ENCODE measurements at regions not wholly inside any gene's neighbourhood (a gene's known extent, or its start where the extent isn't known, plus 50 kb on each side); places are given as distances from the start of the nearest gene placed in this dataset.

DNA sequence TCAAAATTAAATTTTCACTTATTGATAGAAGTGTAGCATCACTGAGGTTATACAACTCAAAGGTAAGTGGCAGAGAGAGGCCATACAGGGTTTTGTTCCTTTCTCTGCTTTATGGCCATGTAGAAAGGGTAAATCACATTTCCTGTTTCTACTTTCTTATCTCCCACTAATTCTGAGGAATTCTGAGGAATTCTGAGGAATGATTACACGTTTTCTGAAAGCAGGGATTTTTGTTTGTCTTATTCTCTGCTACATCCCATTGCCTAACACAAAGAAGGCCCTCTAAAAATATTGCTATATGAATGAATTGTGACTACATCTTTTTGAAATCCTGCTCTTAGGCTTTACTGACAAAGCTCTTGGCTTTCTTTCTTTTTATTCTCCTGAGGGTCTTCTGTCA, 516.9 kb upstream of the ZNF608 start:
- no peak for DNase-seq

DNA sequence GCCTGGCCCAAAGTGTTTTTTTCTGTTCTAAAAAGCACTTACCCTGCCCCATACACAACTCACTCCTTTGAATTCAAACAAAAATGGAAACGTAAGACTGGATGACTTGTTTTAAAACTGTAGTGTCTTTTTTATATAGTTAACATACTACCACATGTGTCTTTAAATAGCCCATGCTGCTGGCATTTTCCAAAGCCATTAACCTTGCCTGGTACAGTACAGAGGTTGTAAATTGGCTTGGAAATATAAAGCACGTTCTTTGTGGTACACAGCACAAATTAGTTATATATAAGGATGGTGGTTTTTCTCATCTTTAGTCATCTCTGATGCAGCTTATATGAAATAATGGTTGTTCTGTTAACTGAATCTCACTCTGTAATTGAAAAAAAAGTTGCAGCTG, 519.7 kb upstream of the ZNF608 start:
- DNase-seq = no peak

DNA sequence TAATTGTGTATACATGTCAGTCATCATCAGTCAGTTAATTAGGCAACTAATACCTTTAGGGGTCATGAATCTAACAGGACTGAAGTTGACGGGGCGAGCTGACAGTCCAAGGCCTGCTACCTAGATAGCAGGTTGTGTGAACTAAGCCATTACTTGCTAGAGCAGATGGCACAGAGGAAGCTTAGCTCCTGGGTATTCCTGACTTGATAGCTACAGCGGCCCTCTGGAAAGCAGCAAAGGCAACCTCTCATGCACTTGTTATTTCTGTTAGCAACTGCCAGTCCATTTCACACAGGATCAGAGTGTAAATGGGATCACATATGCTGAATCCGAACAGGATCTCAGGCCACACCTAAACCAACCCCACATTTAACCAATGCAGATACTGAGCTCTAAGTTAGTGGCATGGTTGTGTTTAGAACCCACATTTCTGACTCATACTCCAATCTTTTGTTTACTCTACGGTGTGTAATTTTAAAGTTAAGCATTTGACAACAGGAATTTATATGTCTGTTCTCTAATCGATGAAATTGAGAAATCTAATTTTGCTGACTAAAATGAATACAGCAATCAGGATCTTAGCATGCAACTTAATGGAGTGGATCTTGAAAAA, 521.3 kb upstream of the ZNF608 start:
- DNase-seq = no peak

DNA sequence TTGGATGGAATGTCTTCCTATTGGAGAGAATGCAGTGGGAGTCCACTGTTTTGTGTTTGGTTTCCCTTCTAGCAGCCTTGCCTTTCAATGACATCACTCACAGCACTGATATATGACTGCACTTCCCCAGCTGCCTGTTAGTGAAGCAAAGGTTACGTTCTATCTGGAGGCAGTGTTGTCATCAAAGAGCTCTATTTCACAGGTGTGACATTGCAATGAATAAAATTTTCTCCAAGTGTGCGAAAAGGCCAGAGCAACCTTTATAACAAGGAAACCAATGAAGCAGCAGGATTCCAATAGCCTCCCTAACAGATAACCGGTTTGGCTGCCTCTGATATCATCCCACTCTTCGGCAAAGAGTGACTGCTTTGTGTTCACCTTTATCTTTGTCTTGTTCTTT, 523.5 kb upstream of the ZNF608 start:
- no peak for DNase-seq

DNA sequence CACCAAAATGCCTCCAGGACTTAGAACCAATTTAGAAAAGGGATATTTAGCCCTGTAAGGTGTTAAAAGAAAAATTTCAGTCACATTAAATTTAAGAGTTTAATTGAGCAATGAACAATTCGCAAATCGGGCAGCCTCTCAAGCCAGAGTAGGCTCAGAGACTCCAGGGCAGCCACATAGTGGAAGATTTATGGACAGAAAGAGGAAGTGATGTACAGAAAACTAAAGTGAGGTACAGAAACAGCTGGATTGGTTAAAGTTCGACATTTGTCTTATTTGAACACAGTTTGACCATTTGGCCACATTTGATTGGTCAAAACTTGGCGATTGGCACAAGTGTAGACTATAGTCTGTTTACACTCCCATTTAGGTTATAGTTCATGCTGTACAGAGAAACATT, 525.9 kb upstream of the ZNF608 start:
- DNase-seq = no peak

DNA sequence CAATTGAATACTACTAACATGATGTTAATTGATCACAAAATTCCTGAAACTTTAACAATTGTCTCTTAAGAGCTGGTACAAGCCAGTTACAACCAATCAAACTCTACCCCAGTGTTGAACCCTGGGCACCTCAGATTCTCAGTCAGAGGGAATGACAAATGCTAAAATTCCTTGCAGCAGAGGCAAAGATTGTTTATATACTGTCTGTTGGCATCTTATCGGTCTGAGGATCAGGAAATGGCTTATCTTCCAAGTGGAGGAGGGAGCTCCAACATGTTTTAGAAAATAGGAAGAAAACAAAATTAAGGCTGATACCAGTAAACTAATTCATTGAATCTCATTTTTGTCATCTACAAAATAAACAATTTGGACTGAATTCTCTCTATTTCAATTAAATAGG, 527.8 kb upstream of the ZNF608 start:
- no peak for DNase-seq

DNA sequence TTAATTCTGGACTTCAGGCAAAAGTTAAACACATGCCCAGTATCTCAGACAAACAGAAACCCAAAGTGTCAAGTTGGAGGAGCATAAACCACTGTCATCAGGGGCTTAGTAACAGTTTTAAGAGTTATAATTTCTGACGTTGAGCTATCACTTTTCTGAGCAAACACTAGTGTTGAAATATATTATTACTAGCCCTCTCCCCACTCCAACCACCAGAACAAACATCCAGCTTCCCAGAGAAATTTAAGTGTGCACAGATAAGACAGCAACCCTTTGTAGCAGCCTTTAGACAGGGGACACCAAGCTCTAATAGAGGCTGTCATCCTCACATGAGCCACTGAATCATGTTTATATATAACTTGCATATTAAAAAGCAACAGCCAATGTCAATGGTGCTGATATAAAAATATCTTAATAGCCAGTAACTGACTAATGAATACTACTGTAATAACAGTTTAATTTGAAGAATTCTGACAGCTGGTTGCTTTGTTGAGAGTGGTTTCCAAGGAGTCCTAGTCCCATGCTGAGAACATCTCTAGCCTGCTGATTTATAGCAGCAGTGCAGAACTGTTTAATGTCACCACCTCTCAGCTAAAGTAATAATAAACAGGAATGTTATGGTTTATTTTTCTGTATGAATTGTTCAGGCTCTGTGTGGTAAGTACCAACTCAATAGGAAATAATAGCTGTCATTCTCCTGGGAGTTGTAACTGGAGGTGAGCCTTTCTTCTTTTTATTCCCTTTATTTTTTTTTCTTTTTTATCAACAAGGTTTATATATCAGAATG, 528.7 kb upstream of the ZNF608 start:
- no peak for DNase-seq

DNA sequence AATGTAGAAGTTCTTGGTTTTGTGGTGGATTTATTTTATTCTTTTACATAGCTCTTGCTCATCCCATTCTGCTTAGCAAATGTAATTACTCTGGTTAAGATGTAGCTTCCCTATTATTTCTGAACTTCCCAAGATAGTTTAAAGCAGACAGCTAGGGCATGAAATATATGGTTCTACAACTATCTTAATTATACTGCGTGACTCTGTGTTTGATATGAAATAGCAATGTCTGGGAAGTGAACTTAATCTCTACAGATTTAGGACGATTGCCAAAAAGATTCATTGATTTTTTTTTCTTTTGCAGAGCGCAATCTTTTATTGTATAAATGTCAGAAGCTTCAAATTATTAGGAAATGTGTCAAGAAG, 529.3 kb upstream of the ZNF608 start:
- no peak for DNase-seq

DNA sequence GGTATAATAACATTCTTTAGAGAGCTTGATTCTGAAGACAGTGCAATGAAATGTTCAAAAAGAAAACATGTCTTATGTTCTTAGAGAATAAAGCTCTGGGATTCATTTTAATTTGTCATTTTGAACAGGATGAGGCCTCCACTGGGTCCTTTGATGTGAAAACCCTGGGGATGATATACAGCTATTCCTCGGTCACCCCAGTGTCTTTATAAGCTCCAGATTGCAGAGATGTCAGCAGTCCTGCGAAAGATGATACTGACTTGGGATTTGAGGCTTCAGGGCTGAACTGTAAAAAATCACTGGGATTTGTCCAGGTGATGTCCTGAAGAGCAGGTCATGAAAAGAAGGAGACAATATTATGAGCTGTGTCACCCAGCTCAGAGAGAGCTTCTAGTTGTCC, 529.7 kb upstream of the ZNF608 start:
- no peak for DNase-seq

DNA sequence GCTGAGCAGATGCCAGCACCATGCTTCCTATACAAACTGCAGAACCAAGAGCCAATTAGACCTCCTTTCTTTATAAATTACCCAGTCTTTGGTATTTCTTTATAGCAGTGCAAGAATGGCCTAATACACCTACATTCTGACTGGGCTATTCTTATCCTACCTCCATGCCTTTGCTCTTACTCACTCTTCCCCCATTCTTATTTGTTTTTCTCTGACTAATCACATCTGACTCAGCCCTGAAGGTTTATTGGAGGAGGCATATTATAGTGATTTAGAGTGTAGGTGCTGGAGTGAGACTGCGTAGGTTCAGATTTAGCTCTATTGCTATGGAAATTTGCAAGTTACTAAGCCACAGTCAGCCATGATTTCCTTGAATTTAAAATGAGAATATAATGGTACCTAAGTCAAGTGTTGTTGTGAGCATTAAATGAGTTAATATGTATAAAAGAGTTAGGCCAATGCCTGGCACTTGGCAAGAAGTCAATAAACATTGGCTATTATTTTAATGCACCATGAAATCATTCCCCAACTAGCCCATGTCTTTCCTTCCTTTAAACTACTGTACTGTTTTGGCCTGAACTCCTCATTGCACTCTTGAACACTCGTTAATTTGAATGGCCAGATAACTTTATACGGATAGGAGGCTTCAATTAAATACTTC, 531.2 kb upstream of the ZNF608 start:
- no peak for DNase-seq

DNA sequence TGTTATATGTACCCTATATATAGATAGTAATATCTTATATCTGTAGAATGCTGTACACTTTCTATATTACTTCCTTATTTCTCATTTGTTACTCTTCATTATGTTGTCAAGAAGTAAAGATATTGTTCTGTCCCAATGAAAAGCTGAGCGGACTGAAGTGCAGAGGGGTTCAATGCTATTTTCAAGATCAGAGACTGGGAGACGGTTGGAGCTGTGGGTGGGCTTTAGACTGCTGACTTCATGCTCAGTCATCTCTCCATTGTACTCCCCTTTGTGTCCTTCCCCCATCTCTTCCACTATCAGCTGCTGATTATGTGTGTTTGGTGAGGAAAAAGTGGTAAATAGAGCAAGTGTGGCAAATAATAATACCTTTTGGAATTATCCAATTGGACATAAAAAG, 532.3 kb upstream of the ZNF608 start:
- no peak for DNase-seq

DNA sequence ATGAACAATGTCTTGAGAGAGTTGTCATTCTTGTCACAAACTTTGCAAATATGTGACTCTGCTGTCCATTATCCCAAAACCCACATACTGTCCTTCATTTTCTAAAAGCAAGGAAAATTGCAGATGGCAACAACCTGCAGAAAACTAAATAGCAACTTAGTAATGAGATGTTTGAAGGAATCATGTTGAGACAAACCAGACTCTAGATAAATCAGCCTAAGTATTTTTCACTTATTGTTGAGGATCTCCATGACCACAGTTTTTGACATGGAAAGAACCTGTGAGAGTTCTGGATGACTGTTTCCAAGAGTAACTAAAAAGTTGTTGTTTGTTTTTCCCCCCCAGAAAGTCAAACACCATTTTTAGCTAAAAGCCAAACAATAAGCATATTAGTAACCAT, 535.2 kb upstream of the ZNF608 start:
- no peak for DNase-seq

DNA sequence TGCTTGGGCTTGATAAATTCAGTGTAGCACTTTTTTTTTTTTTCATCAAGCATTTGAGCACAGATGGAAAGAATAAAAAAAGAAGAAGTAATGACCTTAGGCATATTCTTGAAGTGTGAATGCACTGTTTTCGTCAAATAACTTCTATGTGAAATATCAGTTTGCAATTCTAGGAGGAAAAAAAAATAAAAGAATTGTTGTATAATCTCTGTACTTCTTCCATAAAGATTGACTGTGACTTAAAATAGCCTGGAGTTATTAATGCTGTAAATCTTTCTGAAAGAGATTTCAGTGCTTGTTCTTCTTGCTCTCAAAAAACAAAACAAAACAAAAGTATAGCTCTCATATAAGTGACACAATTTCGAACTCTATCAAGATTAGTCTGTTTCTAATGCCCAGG, 536.9 kb upstream of the ZNF608 start:
- DNase-seq = no peak

DNA sequence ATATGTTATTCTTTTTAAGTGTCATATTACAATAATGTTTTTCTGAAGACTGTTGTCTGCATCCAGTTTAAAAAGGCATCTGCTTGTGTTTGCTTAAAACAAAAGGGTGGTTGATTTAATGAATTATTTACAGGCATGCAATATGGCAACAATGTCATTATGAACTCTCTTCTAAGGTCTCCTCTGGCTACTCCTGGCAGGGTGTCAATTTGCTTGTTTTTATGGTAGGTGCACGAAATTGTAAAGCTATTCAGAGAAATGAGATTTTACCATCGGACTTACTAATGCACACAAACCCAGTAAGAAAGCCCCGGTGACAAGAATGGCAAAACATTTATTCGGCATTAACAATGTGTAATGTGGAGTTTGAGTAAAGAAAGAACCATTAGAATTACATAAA, 539.8 kb upstream of the ZNF608 start:
- DNase-seq = no peak

DNA sequence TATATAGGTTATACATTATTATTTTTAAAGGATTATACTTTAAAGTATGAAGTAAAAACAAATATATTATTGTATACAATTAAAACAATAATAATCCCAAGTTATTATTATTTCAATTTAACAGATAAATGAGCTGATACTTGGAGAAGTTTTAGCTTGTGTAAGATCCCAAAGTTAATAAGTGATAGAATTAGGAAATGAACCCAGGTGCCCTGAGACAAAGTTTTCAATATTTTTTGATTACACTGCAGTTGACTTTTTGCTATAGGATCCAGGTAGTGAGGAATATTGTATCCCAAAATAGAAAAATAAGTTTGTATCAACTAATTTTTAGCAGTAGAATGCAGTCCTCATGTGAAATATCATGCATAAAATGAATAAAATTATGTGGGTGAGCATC, 543.2 kb upstream of the ZNF608 start:
- DNase-seq = no peak

DNA sequence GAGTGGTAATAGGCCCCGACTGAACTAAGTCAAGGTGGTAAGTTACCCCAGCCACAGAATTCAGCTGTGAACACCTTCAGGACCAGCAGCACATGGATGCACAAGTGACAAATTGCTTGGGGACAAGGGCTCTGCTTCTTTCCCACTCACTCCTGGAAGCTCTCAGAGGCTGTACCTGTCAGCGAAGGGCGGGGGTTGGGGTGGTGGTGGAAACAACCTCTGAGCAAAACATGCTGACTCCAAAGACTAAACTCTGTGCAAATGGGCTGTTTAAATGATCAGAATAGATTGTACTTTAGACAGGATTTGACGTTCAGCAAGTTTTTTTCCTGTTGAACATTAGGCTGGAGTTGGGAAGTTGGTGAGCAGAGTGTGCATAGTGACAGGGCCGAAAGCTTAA, 544.5 kb upstream of the ZNF608 start:
- no peak for DNase-seq

DNA sequence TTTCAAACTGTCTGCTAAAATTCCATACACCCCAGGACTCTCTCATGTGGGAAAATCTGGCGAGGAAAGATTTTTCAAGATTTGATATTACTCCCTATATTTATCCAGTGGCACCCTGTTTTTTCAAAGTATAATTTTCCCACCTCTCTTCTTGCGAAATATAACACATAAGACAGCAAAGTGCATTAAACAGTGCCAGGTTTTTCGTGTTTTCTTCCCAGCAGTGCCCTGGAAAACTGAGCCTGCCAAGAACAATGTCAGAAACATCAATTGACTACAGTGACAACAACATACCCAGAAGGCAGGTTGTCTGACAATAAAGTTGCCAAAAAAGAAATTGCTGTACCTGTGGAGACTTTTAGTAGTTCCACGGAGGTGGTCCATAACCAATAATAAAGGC, 545.0 kb upstream of the ZNF608 start:
- DNase-seq = no peak

DNA sequence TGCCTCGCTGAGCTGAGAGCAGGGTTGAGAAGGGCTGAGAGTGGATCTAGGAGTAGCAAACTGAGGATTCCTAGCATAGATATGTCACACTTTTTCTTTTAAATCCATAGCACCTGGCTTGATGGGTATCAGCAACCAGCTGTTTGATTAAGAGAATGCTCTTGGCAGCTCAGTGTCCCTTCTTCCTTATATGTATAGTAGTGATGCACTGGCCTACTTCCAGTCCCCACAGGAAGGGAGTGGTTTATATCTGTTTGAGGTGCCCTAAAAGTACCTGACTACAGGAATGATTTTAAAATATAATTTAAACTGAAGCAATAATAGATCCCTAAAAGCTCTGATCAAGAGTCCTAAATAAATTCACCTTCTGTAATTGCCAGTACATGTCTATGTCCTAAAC, 546.8 kb upstream of the ZNF608 start:
- DNase-seq = no peak

DNA sequence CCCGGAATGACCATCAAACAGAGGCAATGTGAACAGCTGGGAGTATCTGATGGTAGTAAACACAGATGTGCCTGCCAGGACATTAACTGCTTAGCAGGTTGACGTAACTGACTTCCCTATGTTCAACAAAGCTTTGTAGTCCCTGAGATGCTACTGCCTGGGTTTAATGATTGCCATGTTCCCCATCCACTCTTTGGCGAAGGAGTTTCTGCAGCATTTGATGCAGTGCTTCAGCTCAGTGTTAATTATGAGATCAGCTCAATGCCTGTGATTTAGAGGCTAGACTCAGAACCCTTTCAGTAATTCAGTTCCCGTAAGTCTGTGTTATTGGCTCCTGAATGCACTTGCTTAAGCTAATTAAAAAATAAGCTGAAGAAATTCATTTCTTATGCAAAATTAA, 547.3 kb upstream of the ZNF608 start:
- DNase-seq = no peak

DNA sequence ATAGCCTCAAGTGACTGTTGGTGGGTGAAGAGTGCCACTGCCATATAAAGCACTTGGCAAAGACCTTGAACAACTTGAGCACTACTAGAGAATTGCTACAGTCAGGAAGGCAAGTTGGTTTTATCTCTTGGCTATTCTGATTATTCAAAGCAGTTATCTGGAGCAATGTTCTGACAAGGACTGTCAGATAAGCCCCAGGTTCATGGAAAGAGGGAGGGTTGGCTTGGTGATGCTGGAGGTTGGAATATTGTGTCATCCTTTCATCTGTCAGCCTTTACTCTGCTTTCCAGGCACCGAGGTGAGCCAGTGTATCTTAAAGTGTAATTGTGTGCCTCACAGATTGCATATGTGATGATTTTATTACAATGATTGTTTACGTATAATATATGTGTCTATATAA, 548.4 kb upstream of the ZNF608 start:
- DNase-seq = no peak

DNA sequence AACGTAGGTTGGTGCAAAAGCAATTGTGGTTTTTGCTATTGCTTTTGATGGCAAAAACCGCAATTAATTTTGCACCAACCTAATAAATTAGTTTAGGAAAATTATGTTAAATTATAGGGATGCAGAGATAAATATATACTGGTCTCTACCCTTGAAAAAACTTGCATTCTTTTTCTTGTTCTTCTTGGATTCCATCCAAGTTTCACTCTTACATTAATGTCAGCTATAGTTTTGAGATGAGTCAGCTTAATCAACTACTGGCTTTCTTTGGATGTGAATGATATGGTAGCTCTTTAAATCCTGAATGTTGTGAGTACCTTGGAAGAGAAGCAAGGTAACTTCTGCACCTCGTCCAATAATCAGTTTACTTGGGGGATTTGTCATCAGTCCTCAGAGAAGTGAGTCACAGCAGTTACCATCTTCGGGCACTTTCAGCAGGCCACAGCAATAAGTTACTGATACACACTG, 549.0 kb upstream of the ZNF608 start:
- DNase-seq = no peak

DNA sequence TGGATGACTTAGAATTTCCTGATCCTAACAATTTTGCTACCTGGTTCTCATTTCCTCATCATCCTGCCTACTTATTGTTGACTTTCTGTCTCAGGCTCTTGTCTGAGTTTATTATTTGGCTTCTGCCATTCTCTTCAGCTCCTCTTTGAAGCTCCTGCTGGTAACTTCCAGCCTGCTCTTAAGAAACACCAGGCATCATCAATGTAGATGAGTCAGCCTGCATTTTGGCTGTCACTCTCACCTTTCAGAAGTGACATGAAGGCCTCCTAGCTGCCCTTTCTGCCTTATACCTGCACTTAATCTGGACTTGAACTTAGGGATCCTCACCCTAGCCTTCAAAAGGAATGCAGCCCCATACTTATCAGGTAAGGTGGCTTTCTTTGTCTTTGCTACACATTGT, 551.8 kb upstream of the ZNF608 start:
- DNase-seq = no peak

DNA sequence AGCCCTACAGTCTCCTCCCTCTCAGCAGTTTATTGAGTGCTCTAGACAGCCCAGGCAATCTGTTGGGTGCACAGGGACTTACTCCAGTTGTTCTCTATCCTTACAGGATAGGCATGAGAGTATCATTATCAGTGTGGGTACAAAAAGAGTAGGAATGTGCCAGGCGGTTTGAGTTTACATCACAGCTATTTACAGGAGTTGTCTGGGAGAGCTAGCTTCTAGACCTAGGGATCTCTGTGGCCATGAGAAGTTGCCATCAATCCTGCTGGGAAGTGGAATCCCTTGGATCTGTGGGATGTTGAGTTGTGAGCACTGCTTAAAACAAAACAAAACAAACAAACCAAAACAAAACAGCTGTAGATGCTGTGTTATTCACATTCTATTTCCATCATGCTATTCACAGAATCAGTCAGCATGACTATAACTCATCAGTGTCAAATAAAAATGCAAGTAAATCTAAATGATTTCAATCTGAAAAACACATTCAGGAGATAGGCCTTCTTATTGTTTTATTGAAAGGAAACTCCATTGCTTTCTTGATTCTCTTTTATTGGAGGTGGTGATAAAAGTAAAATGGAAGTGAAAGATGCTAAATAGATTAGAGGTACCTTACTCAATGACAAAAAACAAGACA, 552.4 kb upstream of the ZNF608 start:
- DNase-seq = no peak

DNA sequence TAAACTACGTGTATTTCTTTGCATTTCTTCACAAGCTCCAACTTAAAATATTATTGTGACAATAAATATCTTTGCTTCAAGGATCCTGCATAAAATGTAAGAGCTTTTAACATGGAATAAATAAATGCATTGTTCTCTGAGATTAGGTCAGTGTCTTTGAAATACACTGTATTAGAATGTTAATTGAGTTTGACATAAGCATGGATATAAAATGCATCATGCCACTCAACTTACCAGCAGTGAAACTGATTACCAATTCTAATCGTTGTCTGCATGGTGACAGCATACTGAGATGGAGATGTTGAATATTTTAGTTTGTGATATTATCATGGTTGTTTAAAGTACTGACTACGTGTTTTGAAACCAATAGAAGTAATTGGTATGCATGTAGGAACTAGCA, 555.3 kb upstream of the ZNF608 start:
- no peak for DNase-seq
